ENCODE measurements at regions not wholly inside any gene's neighbourhood (a gene's known extent, or its start where the extent isn't known, plus 50 kb on each side); places are given as distances from the start of the nearest gene placed in this dataset.
"Not testable (repeated sequence)": the region's sequence is repeated elsewhere in the genome, so short reads cannot be mapped to it uniquely, and the experiment has no call there.

DNA sequence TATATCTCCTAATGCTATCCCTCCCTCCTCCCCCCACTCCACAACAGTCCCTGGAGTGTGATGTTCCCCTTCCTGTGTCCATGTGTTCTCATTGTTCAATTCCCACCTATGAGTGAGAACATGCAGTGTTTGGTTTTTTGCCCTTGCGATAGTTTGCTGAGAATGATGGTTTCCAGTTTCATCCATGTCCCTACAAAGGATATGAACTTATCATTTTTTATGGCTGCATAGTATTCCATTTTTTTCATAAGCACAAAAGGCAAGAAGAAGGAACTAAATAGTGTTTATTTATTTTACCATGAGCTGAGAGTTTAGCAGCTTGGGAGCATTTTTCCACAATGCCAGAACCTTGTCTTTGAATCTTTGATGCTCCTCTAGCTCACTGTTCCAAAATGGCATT lies 113.6 kb upstream of the OR4E1 start:
- DNase-seq: not testable (repeated sequence)

GRCh38 chr14:21781543-21781942 lies 107.9 kb upstream of the OR4E1 start:
- no peak for DNase-seq

- no peak for DNase-seq
Observed at GRCh38 chr14:21780429-21781084, 106.9 kb upstream of the OR4E1 start.

DNA sequence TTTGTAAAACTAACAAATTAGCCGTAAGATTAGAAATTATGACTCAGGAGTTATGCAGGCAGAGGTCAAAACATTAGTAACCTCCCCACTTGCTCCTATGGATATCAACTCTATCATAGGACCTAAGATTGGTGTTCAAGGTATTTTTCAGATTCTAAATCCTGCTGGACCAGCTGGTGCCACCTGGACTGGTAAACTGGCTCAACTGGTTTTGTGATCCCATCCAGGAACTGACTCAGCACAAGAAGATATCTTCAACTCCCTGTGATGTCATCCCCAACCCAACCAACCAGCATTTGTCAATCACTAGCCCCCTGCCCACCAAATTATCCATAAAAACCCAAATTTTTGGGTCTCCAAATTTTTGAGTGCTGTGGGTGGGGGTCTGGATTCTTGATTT lies 98.1 kb upstream of the OR4E1 start:
- no peak for DNase-seq

DNA sequence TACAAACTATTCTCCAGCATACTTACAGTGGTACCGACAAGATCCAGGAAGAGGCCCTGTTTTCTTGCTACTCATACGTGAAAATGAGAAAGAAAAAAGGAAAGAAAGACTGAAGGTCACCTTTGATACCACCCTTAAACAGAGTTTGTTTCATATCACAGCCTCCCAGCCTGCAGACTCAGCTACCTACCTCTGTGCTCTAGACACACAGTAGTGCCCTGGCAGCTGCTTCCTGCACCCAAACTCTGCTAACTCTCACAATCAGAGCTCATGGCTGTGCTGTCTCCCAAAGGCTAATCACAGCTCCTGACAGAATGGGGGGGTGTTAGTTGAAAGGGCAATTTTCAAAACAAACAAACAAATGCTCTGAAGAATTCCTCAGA lies 95.2 kb upstream of the OR4E1 start:
- no peak for DNase-seq

GRCh38 chr14:21768116-21768874 lies 94.7 kb upstream of the OR4E1 start:
- DNase-seq: peak; percentile 14

DNA sequence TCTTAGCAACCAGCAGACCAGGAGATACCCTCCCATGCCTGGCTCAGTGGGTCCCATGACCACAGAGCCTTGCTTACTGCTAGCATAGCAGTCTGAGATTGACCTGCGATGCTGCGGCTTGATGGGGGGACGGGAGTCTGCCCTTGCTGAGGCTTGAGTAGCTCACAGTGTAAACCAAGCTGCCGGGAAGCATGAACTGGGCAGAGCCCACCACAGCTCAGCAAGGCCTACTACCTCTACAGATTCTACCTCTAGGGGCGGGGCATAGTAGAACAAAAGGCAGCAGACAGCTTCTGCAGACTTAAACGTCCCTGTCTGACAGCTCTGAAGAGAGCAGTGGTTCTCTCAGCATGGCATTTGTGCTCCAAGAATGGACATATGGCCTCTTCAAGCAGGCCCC lies 86.7 kb upstream of the OR4E1 start:
- not testable (repeated sequence) for DNase-seq

DNA sequence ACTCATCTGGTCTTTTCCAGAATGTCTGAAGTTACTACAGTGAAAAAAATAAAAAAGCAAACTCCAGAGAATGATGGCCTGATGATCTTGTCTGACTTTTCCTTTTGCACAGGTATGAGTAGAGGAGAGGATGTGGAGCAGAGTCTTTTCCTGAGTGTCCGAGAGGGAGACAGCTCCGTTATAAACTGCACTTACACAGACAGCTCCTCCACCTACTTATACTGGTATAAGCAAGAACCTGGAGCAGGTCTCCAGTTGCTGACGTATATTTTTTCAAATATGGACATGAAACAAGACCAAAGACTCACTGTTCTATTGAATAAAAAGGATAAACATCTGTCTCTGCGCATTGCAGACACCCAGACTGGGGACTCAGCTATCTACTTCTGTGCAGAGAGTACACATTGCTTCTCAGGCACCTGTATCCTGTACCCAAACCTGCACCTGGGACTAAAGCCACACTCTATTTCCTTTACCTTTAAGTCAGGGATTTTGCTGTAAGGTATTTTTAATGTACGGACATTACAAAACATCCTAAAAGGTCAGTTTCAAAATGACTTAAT lies 75.8 kb upstream of the OR4E1 start:
- no peak for DNase-seq

GRCh38 chr14:21748869-21749303 lies 75.3 kb upstream of the OR4E1 start:
- DNase-seq: peak; percentile 70

DNA sequence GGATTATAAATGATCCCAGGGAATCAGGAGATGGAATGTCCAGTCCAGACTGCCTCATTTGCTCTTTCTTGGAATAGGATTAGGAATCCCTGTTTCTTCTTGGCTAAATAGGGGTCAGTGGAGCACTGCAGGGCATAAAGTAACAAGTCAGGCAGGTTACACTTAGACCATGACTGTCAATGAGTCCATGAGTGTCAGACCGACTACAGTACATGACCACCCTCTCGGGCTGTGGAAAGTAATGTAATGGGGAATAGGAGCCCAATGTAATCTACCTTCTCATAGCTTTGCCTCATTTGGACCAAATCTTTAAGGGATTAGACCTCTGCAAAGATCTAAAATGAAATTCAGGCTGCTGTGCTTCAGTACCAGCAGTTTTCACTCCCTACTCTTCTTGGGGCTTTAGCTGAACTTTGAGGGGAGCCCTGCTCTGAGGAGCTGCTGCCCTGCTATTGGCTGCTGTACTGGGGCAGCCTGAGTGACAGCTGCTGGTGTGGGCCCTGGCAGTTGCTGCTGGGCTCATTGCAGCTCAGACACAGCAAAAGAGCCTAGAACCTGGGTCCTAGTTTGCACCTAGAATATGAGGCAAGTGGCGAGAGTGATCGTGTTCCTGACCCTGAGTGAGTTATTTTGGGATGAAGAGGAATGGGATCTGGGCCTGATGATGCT lies 62.2 kb upstream of the OR4E1 start:
- no peak for DNase-seq

DNA sequence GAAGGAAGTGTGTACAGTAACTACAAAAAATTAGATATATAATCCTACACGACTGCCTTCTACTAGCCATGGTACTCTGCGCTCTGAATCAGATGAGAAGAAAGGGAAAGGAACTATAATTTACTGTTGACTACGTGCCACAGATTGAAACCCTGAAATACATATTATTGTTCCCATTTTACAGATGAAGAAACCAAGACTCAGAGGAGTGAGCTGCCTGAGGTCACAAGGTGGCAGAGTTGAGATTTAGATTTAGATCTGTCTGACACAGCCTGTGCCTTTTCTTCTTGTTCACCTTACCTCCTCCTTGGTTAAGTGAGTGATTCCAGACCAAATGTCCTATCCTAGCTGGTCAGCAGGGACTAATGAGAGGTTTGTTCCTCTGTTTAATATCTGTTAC lies 61.6 kb upstream of the OR4E1 start:
- no peak for DNase-seq

DNA sequence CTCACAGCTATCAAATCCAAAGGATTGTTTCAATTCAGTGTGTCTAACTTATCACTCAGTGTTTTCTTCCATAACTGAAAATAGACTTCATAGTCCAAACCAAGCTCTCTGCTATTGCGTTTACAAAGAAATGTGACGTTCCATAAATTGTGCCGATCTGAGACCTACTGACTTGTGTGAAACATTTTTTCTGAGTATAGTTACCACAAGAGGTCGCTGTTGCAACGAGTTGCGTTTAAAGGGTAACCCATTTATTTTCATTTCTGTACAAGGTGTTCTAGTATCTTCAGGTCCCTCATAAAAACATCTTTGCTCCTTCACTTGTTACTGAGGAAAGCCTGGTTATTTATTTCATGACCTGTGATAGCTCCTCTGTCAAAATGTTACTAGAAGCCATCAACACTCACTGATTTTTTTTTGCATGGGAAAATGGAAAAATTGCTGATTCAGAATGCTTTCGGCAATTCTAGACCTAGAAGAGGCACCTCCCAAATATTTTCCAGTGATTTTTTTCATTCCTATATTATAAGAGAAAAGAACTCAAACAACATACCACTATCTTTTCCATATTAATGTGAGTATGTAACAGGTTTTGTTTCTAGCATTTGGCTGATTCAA lies 60.9 kb upstream of the OR4E1 start:
- peak; percentile 42 for DNase-seq

GRCh38 chr14:21729703-21730233 lies 56.1 kb upstream of the OR4E1 start:
- DNase-seq: no peak

GRCh38 chr14:21725250-21725649 lies 51.6 kb upstream of the OR4E1 start:
- no peak for DNase-seq

- no peak for DNase-seq
Observed at GRCh38 chr14:21724090-21724973, 50.7 kb upstream of the OR4E1 start.

- DNase-seq: peak; percentile 56
Observed at GRCh38 chr14:21723431-21724045, 49.9 kb upstream of the OR4E1 start.

All from stimulated activated CD4-positive, alpha-beta T cell treated with anti-CD3 and anti-CD28 coated beads, Interleukin-15, amount 100 ng/mL, for 24 hours (primary cell).